HG03108 (cell line): ENCODE measurements at regions not wholly inside any gene's neighbourhood (a gene's known extent, or its start where the extent isn't known, plus 50 kb on each side); places are given as distances from the start of the nearest gene placed in this dataset.
"Not testable (repeated sequence)": the region's sequence is repeated elsewhere in the genome, so short reads cannot be mapped to it uniquely, and the experiment has no call there.

Experiments used
- ATAC-seq: cut with Tn5 transposase; IDR thresholded peaks from one replicate; pipeline ENCODE4 v1.9.1; 2021; ENCODE audit warnings: moderate library complexity; ENCODE audit not compliant: unreplicated experiment

GRCh38 chr13:21875116-21875515 lies 204.2 kb downstream of the FGF9 start:
- no peak for ATAC-seq

- no peak for ATAC-seq
Observed at GRCh38 chr13:21879263-21879914, 208.5 kb downstream of the FGF9 start.

- ATAC-seq = no peak
Observed at GRCh38 chr13:21882766-21883165, 211.9 kb downstream of the FGF9 start.

GRCh38 chr13:21883713-21884112 lies 212.8 kb downstream of the FGF9 start:
- no peak for ATAC-seq

GRCh38 chr13:21884299-21884909 lies 213.5 kb downstream of the FGF9 start:
- ATAC-seq = no peak

- no peak for ATAC-seq
Observed at GRCh38 chr13:21884965-21885567, 214.2 kb downstream of the FGF9 start.

GRCh38 chr13:21885714-21886224 lies 214.9 kb downstream of the FGF9 start:
- no peak for ATAC-seq

GRCh38 chr13:21889651-21890050 lies 218.8 kb downstream of the FGF9 start:
- no peak for ATAC-seq

- not testable (repeated sequence) for ATAC-seq
Observed at GRCh38 chr13:21890220-21890619, 219.3 kb downstream of the FGF9 start.

- no peak for ATAC-seq
Observed at GRCh38 chr13:21894091-21894490, 223.2 kb downstream of the FGF9 start.

GRCh38 chr13:21894703-21895699 lies 224.1 kb downstream of the FGF9 start:
- ATAC-seq = no peak

GRCh38 chr13:21895779-21896178 lies 224.9 kb downstream of the FGF9 start:
- ATAC-seq = no peak

GRCh38 chr13:21897161-21897560 lies 226.3 kb downstream of the FGF9 start:
- ATAC-seq = no peak

- no peak for ATAC-seq
Observed at GRCh38 chr13:21898459-21898858, 227.6 kb downstream of the FGF9 start.

- no peak for ATAC-seq
Observed at GRCh38 chr13:21898945-21899344, 228.1 kb downstream of the FGF9 start.

- no peak for ATAC-seq
Observed at GRCh38 chr13:21901336-21901735, 230.5 kb downstream of the FGF9 start.

- no peak for ATAC-seq
Observed at GRCh38 chr13:21901811-21902708, 231.2 kb downstream of the FGF9 start.

- ATAC-seq = no peak
Observed at GRCh38 chr13:21902709-21903098, 231.8 kb downstream of the FGF9 start.

GRCh38 chr13:21905486-21905885 lies 234.6 kb downstream of the FGF9 start:
- ATAC-seq = no peak

GRCh38 chr13:21909331-21909730 lies 238.5 kb downstream of the FGF9 start:
- no peak for ATAC-seq
